Panc1 (cell line): ENCODE measurements at regions not wholly inside any gene's neighbourhood (a gene's known extent, or its start where the extent isn't known, plus 50 kb on each side); places are given as distances from the start of the nearest gene placed in this dataset.

ENCODE experiments used
- POLR2AphosphoS5 ChIP-seq: IDR thresholded peaks from 2 replicates; pipeline ENCODE4 v1.6.1; 2012; ENCODE audit warnings: mild to moderate bottlenecking, low read depth, low read length, moderate library complexity
- SIN3A ChIP-seq: IDR thresholded peaks from 2 replicates; pipeline ENCODE4 v1.6.1; 2012; ENCODE audit warnings: low read depth, mild to moderate bottlenecking, low read length, moderate library complexity, borderline replicate concordance; ENCODE audit not compliant: insufficient read depth
- TF ChIP-seq, protein P1 (sequence below): fragments of 450-650 bp; IDR thresholded peaks from 2 replicates; pipeline ENCODE4 v1.5.1; 2017; ENCODE audit warnings: mild to moderate bottlenecking
- TF ChIP-seq, protein P2 (sequence below), 2 experiments: IDR thresholded peaks; 2 replicates each; pipeline ENCODE4 v1.6.1; 2011 to 2012; ENCODE audit warnings: low read depth in 2 of 2, control low read depth in 1 of 2, low read length in 1 of 2, mild to moderate bottlenecking in 1 of 2, moderate library complexity in 1 of 2; ENCODE audit not compliant: insufficient read depth in 1 of 2

DNA sequence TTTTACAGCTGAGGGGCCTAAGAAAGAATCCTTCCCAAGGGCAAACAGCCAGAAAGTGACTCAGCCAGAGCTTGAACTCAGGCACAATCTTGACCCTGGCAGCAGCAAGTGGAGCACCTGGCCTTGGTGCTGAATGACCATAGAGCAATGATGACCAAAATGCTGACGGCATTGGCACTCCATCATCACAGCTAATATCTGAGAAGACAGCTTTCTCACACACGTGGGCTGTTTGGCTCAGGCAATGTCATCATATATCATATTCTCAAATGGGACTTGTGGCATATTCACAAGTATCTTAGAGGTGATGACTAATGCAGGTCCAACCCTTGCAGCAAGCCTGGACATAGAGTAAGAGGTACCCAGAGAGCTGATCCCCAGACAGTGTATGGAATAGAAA is 443.9 kb upstream of the MYT1L start:
- TF ChIP-seq, protein P1, sequence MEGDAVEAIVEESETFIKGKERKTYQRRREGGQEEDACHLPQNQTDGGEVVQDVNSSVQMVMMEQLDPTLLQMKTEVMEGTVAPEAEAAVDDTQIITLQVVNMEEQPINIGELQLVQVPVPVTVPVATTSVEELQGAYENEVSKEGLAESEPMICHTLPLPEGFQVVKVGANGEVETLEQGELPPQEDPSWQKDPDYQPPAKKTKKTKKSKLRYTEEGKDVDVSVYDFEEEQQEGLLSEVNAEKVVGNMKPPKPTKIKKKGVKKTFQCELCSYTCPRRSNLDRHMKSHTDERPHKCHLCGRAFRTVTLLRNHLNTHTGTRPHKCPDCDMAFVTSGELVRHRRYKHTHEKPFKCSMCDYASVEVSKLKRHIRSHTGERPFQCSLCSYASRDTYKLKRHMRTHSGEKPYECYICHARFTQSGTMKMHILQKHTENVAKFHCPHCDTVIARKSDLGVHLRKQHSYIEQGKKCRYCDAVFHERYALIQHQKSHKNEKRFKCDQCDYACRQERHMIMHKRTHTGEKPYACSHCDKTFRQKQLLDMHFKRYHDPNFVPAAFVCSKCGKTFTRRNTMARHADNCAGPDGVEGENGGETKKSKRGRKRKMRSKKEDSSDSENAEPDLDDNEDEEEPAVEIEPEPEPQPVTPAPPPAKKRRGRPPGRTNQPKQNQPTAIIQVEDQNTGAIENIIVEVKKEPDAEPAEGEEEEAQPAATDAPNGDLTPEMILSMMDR, result no peak
- TF ChIP-seq SIN3A (no peak), POLR2AphosphoS5 (no peak)
- TF ChIP-seq, protein P2, sequence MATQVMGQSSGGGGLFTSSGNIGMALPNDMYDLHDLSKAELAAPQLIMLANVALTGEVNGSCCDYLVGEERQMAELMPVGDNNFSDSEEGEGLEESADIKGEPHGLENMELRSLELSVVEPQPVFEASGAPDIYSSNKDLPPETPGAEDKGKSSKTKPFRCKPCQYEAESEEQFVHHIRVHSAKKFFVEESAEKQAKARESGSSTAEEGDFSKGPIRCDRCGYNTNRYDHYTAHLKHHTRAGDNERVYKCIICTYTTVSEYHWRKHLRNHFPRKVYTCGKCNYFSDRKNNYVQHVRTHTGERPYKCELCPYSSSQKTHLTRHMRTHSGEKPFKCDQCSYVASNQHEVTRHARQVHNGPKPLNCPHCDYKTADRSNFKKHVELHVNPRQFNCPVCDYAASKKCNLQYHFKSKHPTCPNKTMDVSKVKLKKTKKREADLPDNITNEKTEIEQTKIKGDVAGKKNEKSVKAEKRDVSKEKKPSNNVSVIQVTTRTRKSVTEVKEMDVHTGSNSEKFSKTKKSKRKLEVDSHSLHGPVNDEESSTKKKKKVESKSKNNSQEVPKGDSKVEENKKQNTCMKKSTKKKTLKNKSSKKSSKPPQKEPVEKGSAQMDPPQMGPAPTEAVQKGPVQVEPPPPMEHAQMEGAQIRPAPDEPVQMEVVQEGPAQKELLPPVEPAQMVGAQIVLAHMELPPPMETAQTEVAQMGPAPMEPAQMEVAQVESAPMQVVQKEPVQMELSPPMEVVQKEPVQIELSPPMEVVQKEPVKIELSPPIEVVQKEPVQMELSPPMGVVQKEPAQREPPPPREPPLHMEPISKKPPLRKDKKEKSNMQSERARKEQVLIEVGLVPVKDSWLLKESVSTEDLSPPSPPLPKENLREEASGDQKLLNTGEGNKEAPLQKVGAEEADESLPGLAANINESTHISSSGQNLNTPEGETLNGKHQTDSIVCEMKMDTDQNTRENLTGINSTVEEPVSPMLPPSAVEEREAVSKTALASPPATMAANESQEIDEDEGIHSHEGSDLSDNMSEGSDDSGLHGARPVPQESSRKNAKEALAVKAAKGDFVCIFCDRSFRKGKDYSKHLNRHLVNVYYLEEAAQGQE (IDR thresholded peaks at IDR 0.05; ENCODE audit: insufficient read depth in 1 of 2, low read depth in 2 of 2, low read length in 1 of 2), result peak in 1 of 2 experiments; percentile 54; a peak in 2 of 4 replicates
